ENCODE measurements at regions not wholly inside any gene's neighbourhood (a gene's known extent, or its start where the extent isn't known, plus 50 kb on each side); places are given as distances from the start of the nearest gene placed in this dataset.

DNA sequence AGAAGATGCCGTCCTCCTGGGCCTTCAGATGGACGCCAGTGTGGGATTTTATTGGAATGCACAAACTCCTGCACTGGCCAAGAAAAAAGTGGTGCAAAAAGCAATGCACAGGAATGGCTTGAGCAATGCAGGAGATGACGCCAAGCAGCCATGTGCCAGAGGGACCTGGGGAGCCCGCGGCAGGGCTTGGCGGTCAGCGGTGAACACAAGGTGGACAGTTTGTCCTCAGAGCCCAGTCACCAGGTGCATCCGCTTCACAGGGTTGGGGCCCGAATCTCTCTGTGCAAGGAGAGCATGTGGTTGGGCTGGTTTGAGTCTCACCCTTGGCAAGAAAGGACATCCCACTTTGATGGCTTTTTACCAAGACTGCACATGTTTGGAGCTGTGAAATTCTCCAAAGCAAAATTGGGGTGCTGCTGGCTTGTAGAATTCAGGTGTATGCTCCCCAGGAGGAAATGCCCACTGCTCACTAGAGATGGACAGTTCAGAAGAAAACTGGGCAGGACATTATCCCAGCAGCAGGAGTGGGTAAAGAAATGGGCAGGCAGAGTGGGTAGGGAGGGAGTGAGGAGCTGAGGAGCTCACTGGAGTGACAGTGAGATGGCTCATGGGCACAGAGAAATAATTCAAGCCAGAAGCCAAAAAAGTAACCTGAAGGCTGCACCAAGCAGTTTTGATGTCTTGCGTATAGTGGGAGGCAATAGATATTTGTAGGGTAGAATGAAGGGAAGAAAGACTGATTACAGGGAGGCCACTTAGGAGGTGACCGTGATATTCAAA lies 463.9 kb downstream of the MTRR start:
- DNase-seq, result no peak

DNA sequence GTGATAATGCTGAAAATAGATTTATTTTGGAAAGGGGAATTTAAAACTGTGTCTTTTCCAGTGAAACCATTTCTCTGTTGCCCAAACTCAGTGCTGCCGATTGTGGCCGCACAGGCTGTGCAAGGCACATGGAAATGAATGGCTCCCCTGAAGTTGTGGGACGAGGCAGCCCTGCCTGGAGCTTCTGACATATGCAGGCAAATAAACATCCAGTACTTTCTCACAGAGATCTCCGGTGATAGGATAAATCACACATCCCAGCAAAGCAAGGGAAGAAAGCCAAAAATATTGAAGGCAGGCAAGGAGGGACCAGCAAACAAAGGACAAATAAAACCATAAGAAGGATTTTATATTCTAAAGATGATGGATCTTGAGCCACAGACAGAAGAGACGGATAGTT lies 464.5 kb downstream of the MTRR start:
- DNase-seq, result no peak

DNA sequence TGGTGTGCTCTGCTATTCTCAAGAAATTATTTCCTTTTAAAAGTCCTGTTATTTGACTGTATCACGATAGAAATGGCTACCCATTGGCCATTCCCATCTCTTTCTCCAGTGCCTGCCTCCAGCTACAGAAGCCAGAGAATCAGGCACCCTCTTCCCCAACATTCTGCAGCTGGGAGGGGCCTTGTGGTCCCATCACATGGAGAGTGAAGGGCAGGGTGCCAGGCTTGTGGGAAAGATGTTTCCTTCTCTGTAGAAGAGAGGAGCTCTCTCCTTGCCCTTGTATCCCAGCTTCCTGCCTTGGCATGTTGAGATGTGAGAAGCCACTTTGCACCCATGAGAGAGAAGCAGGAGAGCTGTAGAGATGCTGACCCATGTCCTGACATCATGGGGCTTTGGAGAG lies 465.0 kb downstream of the MTRR start:
- DNase-seq, result no peak

DNA sequence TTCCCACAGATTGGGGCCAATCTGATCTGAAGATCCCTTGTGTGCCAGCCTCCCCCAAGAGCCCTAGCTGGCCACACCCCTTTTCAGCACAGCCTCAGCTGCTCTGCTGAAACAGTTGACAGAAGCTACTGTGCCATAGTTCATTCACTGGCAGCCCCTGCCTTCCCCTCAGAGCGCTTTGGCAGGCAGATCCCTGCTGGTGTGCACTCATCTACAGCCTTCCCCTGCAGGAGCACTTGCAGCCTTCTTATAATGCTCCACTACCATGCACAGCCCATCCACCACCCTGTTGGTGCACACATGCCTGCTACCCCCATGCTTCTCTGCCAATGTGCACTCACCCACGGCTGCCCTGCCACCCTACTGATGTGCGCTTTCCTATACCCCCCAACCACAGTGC lies 471.3 kb downstream of the MTRR start:
- no peak for DNase-seq

DNA sequence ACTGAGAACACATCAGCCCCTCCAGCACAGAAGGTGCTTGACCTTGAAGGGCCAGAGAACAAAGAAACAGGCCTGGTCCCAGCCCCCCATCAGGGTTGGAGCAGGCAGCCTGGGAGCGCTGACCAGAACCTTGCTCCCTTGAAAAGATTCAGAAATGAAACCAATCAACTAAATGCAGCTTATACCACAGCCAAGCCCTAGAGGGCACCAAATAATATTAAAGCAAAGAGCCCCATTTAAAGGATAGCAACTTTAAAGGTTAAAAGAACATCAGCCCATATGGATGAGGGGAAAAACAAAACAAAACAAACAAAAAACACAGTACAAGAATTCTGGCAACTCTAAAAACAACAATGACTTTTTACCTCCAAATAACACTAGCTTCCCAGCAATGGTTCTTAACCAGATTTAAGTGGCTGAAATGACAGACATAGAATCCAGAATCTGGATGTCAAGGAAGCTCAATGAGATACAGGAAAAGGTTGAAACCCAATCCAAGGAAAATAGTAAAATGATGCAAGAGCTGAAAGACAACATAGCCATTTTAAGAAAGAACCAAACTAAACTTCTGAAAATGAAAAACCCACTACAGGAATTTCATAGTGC lies 471.9 kb downstream of the MTRR start:
- DNase-seq, result no peak

DNA sequence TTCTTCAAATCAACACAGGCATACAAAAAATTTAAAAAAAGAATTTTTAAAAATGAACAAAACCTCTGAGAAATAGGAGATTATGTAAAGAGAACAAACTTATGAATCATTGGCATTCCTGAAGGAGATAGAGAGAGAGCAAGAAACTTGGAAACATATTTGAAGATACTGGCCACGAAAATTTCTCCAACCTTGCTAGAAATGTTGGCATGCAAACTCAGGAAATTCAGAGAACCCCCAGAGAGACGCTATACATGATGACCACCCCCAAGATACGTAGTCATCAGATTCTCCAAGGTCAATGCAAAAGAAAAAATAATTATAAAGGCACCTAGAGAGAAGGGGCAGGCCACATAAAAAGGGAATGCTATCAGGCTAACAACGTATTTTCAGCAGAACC lies 472.5 kb downstream of the MTRR start:
- no peak for DNase-seq

DNA sequence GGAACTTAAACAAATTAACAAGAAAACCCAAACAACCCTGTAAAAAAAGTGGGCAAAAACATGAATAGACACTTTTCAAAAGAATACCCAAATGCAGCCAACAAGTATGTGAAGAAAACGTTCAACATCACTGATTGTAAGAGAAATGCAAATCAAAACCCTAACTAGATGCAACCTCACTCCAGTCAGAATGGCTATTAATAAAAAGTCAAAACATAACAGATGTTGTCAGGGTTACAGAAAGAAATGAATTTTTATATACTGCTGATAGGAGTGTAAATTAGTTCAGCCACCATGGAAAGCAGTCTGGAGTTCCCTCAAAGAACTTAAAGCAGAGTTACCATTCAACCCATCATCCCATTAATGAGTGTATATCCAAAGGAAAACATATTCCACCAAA lies 479.0 kb downstream of the MTRR start:
- no peak for DNase-seq

DNA sequence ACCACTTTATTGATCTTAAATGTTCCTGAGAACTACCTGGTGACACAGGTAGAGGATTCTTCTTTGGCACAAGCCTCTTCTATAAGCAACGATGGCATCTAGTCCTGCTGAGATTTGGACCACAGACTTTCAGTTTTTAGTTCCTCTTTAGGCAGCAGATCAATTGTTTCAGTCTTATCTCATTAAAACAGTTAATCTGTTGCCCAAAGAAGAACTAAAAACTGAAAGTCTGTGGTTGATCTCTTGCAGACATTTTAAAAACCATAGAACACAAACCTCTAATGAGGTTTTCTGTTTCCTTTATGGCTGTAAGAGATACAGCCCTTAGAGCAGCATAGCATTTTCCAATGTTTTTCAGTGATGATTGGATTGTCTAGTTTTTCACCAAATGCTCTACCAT lies 480.9 kb downstream of the MTRR start:
- DNase-seq, result no peak

DNA sequence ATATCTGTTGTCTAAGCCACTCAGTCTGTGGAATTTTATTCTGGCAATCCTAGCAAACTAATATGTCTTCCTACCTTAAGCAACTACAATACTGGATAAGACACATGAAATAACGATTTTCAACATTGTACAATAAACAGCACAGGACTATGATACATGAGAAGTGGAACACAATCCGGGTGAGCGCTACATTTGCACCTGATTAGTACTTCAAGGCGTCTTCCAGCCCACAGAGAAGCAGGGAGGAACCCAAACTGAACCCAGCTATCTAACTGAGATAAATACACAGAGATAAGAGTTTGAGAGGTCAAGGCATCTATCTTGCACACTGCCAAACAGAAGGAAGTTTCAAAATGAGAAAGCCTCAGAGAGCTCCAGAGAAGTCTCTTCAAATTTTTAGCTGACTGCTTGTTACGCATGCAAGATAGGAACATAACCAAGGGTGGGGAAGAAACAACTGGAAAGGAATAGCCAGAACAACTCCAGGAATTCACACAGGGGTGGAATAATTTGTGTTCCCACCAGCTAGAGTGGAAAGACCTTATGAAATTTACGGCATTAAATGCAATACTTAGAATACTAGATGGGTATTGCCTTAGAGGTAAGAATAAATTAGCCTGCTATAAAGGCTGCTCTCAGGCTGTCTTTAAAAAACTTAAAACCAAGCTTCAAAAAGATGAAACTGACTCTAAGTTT lies 481.8 kb downstream of the MTRR start:
- no peak for DNase-seq

DNA sequence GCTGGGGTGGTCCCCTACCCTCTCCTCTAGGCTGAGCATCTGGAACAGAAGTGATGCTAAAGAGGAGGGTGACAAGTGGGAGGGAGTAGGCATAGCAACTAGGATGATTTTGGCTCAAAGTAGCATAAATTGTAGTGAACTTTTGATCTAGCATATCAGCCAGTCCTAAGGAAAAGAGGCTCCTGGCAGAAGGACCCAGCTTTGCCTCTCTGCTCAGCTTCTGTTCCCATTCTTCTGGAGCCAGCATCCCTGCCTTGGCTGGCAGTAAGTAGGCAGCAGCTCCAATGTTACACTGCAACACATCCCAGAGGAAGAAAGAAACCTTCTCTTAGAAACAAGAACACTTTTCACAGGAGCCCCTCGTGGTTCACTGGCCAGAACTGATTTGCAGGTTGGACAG lies 487.0 kb downstream of the MTRR start:
- no peak for DNase-seq

DNA sequence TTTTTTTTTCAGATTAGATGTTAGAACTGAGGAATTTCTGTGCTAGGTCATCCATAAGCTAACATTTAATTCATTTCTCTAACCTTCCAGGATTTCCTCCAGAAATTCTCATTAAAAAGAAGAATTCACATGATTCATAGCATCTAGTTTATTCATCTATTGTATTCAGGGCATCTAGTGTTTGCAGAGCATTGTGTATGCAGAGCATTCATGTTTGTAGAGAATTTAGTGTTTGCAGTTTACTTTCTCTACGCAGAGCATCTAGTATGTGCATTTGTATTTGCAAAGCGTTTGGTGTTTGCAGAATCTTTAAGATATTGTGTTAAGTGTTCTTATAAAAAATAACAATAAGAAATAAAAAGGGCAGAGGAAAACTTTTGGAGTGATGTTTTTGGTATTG lies 491.1 kb downstream of the MTRR start:
- no peak for DNase-seq

DNA sequence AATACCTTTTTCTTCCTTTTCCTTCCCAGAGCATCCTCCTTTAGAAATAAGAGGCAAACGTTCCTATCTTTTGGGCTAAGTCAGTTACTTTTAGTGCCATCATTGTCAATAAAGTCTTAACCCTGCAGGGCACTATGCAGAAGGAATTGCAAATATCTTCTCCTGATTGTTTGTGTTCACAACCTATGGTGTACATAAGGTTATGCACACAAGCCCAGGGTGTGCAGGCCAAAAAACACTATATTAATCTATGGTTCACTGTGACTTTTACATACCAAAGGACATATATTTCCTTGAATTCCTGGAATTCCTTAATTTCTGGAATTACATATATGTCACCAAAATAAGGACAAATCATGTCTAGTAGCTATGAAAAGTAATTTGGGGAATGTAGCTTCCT lies 493.5 kb downstream of the MTRR start:
- DNase-seq, result no peak

DNA sequence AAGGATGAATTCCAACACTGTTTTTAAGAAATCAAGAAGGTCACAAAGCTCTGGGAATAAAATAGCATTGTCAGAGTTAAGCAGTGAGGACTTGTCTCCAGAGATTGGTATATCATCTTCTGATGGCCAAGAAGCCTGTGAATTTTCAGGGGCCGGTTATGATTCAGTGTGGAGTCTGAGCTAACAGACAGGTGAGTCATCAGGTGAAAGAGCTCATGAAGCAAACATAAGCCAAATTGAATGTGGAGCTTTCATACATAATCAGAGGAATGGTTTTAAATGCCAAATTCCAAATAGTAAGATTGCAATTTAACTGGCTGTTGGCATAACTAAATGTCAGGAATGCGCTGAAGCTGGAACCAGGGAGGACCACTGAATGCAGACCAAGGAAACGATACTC lies 494.2 kb downstream of the MTRR start:
- DNase-seq, result no peak

DNA sequence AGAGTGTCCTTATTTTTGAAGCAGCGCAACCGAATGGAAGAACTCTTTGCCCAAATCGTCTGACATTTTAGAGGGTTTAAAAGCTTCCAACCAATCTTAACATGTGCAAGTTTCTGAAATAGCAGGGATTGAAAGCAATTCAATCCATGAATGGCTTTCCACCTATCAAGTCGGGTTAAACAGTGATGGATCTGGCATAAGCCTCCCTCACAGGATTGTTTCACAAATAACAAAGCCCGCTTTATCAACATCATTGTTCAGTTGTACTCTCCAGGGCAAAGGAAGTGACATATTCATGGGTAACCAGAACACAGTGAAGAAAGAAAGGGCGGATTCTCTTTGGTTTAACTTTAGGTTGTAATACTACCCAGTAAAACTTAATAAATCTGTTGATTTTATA lies 497.3 kb downstream of the MTRR start:
- DNase-seq, result no peak

DNA sequence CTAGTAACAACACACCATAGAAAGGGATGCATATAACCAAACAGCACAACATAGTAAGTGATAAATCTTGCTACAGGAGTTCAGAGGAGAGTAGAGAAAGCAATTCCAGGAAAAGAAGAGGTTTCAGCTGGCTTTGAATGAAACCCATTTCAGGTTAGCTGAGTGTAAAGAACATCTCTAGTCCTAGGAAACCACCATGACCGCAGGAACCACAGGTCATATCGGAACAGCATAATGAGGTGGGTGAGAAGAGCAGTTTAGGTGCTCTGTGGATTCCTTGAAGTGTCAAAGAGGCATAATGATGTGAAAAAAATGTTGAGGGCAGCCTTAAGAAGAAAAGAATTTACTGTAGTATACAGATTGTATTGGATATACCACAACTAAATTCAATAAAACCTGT lies 507.5 kb downstream of the MTRR start:
- no peak for DNase-seq

DNA sequence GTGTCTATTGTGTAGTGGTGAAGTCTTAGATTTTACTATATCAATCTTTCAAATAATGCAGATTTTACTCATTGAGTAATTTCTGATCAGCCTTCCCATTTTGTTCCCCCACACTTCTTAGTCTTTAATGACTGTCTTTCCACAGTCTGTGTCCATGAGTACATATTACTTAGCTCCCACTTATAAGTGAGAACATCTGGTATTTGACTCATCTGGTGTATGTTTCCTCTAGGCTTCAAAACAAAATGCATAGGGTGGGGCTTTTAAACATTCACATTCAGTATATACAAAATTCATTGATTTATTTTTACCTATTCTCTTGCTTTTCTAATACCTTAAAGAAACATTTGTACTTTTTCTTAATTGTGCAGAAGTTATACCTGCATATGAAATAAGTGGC lies 513.0 kb downstream of the MTRR start:
- DNase-seq, result no peak

DNA sequence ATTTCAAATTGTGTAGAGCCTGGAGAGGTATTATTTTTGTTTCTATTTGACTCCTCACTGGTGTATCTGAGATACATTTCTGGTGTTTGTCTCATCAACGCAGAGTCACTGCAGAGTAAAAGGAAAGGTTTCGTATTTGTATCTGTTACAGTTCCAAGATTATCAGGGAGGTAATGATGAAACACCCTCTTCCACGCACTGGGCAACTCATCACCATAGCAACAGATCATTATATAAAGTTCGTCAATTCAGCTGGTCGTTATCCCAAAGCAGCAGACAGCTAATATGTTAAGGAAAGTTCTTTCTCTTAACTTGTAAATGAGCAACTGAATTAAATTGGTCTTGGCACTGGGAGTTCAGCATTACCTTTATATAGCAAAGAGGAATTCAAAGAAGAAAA lies 513.5 kb downstream of the MTRR start:
- no peak for DNase-seq

DNA sequence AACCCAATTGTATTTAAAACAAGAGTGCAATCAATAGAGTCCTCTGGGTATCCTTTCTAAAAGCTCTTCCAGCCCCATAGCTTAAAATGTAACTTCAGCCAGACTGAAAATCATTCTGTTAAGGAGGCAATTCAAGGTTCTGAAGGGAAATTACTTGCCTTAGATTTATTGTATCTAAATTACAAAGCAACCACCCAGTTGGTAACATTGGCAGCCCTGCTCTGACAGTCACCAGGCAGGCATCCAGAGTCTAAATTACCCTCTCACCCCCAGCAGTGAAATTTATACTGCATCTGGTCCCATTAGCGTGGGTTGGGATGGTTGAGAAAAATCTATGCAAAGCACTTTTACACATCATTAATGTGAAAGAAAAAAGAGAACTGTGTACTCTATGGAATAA lies 514.7 kb downstream of the MTRR start:
- DNase-seq, result no peak

DNA sequence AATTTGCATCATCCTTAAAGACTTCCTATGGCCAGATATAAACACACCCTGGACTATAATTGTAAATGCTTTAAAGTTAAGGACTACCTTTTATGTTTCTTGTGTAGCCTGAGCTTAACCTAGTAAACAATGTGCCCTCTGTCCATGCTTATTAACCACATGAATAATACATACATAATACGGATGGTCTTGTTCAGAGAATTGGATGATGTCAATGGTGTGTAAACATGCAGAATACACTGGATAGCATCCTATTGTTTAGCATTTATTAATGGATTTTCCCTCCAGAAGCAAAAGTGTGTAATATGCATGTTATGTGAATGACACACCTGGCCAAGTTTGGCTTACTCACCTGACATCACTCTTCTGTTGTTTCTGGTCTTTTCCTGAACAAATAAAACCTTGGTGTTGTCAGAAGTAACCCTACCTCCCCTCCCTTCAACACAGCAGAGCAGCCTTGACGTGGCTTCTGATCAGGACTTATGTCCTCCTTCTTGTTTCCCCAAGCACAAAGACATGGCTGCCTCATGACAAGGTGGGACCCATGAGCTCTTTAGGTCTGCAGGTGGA lies 517.9 kb downstream of the MTRR start:
- DNase-seq, result no peak

DNA sequence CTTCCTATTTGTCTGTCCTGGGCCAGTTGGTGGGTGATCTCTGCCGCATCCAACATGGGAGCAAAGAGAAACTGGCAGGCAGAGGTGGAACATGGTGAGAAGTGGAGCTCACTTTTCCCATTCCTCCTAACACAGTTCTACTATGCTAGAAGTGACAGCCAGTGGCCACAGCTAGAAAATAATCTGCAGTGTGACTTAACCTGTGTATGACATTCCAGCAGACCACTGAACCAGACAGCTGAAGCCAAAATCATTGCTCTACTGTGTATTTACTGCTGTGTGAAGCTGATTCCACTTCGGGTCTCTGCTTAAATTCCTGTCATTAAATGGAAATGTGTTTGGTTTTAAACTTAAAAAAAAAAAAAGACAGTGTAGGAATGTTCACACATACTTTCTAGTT lies 523.0 kb downstream of the MTRR start:
- no peak for DNase-seq

DNA sequence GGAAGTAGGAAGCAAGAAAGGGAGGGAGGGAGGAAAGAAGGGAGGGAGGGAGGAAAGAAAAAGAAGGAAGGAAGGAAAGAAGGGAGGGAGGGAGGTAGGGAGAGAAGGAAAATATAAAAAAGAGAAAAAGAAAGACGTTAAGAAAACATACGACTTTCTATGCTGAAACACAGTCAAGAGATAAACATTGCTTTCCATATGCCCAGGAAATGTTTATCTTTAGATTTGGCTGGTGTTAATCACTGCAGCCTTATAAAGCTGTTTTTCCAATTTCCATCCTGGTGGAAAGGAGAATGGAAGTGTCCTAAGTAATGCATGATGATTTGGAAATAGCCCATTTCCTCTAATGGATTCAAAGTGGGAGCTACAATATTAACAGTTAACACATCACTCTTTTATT lies 524.3 kb downstream of the MTRR start:
- DNase-seq, result no peak

DNA sequence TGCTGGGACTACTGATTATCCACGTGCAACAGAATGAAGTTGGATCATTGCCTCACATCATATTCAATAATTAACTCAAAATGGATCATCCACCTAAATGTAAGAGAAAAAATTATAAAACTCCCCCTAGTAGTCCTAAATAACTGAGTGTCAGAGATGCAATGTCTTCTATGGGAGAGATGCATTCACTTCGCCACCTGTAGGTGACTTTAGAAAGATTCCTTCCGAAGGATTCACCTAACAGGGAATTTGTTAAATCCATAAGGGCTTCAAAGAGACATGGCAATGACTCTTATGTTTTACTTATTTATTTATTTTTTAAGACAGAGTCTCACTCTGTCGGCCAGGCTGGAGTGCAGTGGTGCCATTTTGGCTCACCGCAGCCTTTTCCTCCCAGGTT lies 526.0 kb downstream of the MTRR start:
- no peak for DNase-seq

DNA sequence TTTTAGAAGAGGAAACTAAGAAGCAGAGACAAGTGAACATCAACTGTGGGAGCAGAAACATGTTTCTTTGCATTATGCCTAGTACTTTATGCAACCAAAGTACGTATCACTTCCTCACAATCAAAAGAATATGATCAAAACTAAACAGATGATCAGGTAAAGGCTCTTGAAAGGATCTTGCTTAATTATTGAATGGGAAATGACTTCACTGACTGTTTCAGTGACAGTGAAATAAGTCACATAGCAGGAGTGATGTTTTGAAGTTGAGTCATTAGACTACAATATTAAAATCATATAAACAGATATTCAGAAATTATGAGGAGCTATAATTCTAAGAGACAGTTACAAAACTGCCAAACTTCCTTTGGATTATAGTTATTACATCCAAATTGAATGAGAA lies 527.3 kb downstream of the MTRR start:
- no peak for DNase-seq

DNA sequence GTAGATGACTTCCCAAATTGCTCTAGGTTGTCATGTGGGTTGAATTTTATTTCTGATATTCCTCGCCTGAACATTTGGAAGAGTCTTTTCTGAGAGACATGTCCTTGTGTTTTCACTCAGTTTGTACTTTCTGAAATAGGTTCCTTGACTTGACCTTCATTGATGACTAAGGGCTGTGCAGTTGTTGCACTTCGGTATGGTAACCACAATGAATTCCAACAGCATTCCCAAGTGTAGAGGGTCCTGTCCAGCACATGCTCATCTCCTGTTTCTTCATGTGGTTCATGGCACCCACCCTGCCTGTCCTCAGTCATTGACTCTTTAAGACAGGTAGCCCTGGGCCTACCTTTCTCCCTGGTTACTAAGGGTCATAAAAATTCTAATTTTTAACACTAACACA lies 527.8 kb downstream of the MTRR start:
- DNase-seq, result no peak

Data from activated CD4-positive, CD25-positive, alpha-beta regulatory T cell (primary cell).